Lower leg skin (tissue), 3 donors: ENCODE measurements at regions not wholly inside any gene's neighbourhood (a gene's known extent, or its start where the extent isn't known, plus 50 kb on each side); places are given as distances from the start of the nearest gene placed in this dataset.

Experiments used
- POLR2A ChIP-seq, 2 donors: fragments of 450-650 bp; IDR thresholded peaks; one replicate each; pipeline ENCODE4 v1.6.1; 2016 to 2017; ENCODE audit warnings: antibody characterized with exemption in 2 of 2, mild to moderate bottlenecking in 1 of 2, moderate library complexity in 1 of 2
- TF ChIP-seq, protein P1 (sequence below), 3 donors: fragments of 450-650 bp; IDR thresholded peaks; one replicate each; pipeline ENCODE4 v1.5.1; 2016; ENCODE audit warnings: antibody characterized with exemption in 3 of 3, mild to moderate bottlenecking in 3 of 3, moderate library complexity in 2 of 3

DNA sequence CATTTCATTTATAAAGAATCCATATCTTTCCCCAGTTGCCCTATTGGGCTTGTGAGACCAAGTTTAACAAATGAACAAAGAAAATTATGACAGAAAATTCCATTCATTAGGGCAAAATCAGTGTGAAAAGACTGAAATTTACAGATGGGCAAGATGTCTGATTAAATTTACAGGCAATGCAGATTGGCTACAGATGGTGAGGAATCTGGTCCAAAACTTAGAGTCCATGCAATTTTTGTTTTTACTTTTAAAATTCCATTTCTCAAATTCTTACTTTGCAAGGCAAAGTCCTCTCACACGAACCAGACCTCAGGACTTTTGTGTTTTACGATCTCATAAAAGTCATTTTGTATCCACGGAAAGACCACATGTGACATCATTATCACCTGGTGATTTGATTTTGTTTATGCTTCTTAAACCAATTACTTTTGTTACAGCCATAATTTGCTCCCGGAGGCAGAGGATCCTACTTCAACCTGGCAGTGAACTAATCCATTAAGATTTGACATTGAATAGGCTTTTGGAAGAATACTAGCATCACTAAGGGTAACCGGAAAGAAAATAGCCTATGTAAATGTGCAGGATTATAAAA, 843.7 kb upstream of the CHORDC1 start:
- TF ChIP-seq, protein P1, sequence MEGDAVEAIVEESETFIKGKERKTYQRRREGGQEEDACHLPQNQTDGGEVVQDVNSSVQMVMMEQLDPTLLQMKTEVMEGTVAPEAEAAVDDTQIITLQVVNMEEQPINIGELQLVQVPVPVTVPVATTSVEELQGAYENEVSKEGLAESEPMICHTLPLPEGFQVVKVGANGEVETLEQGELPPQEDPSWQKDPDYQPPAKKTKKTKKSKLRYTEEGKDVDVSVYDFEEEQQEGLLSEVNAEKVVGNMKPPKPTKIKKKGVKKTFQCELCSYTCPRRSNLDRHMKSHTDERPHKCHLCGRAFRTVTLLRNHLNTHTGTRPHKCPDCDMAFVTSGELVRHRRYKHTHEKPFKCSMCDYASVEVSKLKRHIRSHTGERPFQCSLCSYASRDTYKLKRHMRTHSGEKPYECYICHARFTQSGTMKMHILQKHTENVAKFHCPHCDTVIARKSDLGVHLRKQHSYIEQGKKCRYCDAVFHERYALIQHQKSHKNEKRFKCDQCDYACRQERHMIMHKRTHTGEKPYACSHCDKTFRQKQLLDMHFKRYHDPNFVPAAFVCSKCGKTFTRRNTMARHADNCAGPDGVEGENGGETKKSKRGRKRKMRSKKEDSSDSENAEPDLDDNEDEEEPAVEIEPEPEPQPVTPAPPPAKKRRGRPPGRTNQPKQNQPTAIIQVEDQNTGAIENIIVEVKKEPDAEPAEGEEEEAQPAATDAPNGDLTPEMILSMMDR (IDR thresholded peaks at IDR 0.05) = no peak
- TF ChIP-seq POLR2A (IDR thresholded peaks at IDR 0.05) = no peak
